Gastrocnemius medialis (tissue), 4 donors: ENCODE measurements at regions not wholly inside any gene's neighbourhood (a gene's known extent, or its start where the extent isn't known, plus 50 kb on each side); places are given as distances from the start of the nearest gene placed in this dataset.

Experiments used
- ATAC-seq, 2 donors: fragments of 150-250 bp; one replicate each; pipeline ENCODE4 v1.9.1; 2016
- DNase-seq, 2 donors: peaks; one replicate each; pipeline ENCODE4 v3.0.0-alpha.2; 2019
- H3K27ac ChIP-seq, 4 donors: fragments of 200-600 bp; sonication (generic); 1 replicate in 1 of 4; 2 replicates in 3 of 4; pipeline ENCODE4 v1.5.1; 2016 to 2018; ENCODE audit warnings: mild to moderate bottlenecking in 2 of 4, moderate library complexity in 1 of 4
- H3K27me3 ChIP-seq, 3 donors: fragments of 200-600 bp; sonication (generic) in 2 of 3; 1 replicate in 1 of 3; 2 replicates in 2 of 3; pipeline versions ENCODE4 v1.5.1 to v1.6.0; 2016 to 2019; ENCODE audit warnings: mild to moderate bottlenecking in 1 of 3, moderate library complexity in 1 of 3
- H3K36me3 ChIP-seq, 2 donors: fragments of 200-600 bp; sonication (generic) in 1 of 2; one replicate each; pipeline ENCODE4 v1.5.1; 2017 to 2018
- H3K4me1 ChIP-seq, 2 donors: fragments of 200-600 bp; sonication (generic) in 1 of 2; one replicate each; pipeline ENCODE4 v1.5.1; 2016 to 2017; ENCODE audit warnings: mild to moderate bottlenecking in 2 of 2
- H3K4me3 ChIP-seq, 4 donors: fragments of 200-600 bp; sonication (generic) in 3 of 4; 1 replicate in 1 of 4; 2 replicates in 3 of 4; pipeline ENCODE4 v1.5.1; 2016 to 2019; ENCODE audit warnings: mild to moderate bottlenecking in 2 of 4
- H3K9me3 ChIP-seq, 3 donors: fragments of 200-600 bp; sonication (generic) in 2 of 3; 1 replicate in 1 of 3; 2 replicates in 2 of 3; pipeline ENCODE4 v1.5.1; 2016 to 2019
- POLR2A ChIP-seq, 2 donors: fragments of 450-650 bp; IDR thresholded peaks; one replicate each; pipeline ENCODE4 v1.6.1; 2017; ENCODE audit warnings: antibody characterized with exemption in 2 of 2, mild to moderate bottlenecking in 2 of 2, moderate library complexity in 2 of 2
- in situ Hi-C, 4 donors: fragments of 200-750 bp; cut with MboI; loops; one replicate each; pipeline versions ENCODE4 v1.15.0 to v1.8.0; 2017; ENCODE audit warnings: low sequenced_read_pairs in 4 of 4
- intact Hi-C: fragments of 100-400 bp; cut with DNase I; formaldehyde crosslinking; loops from one replicate; pipeline ENCODE4 v1.15.1; 2023; ENCODE audit warnings: low total_unique reads
- TF ChIP-seq, protein P1 (sequence below), 5 experiments: fragments of 450-650 bp in 3 of 5; fragments of 200-600 bp in 2 of 5; sonication (generic) in 2 of 5; IDR thresholded peaks in 4 of 5; conservative IDR thresholded peaks in 1 of 5; 1 replicate in 4 of 5; 2 replicates in 1 of 5; pipeline ENCODE4 v1.5.1; 2016 to 2019; ENCODE audit warnings: antibody characterized with exemption in 5 of 5, mild to moderate bottlenecking in 3 of 5, moderate library complexity in 3 of 5

DNA sequence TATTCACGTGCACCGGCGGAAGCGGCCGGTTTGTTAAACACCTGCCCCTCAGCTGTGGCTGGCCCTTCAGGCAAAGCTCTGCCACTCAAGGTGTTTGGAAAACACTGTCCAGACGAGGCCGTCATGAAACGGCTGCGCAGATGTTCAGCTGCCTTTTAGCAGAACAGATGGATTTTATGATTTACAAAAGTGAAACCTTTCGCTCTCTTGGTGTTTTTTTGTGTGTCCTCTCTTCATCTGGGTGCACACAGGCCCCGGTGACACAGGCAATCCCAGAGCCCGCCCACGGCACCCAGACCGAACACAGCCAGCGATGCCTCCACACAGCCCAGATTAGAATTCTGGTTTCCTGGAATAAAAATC, 397.0 kb downstream of the SMOC2 start:
- ATAC-seq, result no peak

GRCh38 chr6:168837254-168838036, 396.5 kb downstream of the SMOC2 start:
- no peak for ATAC-seq
- H3K27me3 ChIP-seq, result no peaks in the 10 kb centered on the region
- H3K4me1 ChIP-seq, result no peaks in the 10 kb centered on the region
- intact Hi-C loops, result loop anchor here (1.0 kb wide), 1 partner anchor 31 kb away; no protein-coding TSS in a partner anchor
- H3K4me3 ChIP-seq, result no peak overlapping the region
- no peak for TF ChIP-seq POLR2A (IDR thresholded peaks at IDR 0.05)
- TF ChIP-seq, protein P1, sequence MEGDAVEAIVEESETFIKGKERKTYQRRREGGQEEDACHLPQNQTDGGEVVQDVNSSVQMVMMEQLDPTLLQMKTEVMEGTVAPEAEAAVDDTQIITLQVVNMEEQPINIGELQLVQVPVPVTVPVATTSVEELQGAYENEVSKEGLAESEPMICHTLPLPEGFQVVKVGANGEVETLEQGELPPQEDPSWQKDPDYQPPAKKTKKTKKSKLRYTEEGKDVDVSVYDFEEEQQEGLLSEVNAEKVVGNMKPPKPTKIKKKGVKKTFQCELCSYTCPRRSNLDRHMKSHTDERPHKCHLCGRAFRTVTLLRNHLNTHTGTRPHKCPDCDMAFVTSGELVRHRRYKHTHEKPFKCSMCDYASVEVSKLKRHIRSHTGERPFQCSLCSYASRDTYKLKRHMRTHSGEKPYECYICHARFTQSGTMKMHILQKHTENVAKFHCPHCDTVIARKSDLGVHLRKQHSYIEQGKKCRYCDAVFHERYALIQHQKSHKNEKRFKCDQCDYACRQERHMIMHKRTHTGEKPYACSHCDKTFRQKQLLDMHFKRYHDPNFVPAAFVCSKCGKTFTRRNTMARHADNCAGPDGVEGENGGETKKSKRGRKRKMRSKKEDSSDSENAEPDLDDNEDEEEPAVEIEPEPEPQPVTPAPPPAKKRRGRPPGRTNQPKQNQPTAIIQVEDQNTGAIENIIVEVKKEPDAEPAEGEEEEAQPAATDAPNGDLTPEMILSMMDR (IDR thresholded peaks at IDR 0.05 in 4 of 5, conservative IDR thresholded peaks at IDR 0.05 in 1 of 5), result no peak
- no peaks in the 10 kb centered on the region for H3K36me3 ChIP-seq
- H3K27ac ChIP-seq, result no peak overlapping the region
- no peaks in the 10 kb centered on the region for H3K9me3 ChIP-seq
- in situ Hi-C loops, result no loop called here
- DNase-seq, result no peak

More for the DNA sequence above, 397.0 kb downstream of the SMOC2 start:
- TF ChIP-seq, protein P1 (IDR thresholded peaks at IDR 0.05 in 4 of 5, conservative IDR thresholded peaks at IDR 0.05 in 1 of 5), result no peak
- TF ChIP-seq POLR2A (IDR thresholded peaks at IDR 0.05), result no peak
- Histone ChIP-seq H3K4me1 (no peaks in the 10 kb centered on the region), H3K27ac (no peak overlapping the region), H3K27me3 (no peaks in the 10 kb centered on the region), H3K9me3 (no peaks in the 10 kb centered on the region), H3K4me3 (no peak overlapping the region), H3K36me3 (no peaks in the 10 kb centered on the region)
- no peak for DNase-seq
- intact Hi-C loops, result no loop called here
- in situ Hi-C loops, result no loop called here

GRCh38 chr6:168835991-168836390, 395.0 kb downstream of the SMOC2 start:
- H3K36me3 ChIP-seq, result no peaks in the 10 kb centered on the region
- in situ Hi-C loops (no loop called here), intact Hi-C loops (no loop called here)
- TF ChIP-seq POLR2A (IDR thresholded peaks at IDR 0.05), result no peak
- TF ChIP-seq, protein P1 (IDR thresholded peaks at IDR 0.05 in 4 of 5, conservative IDR thresholded peaks at IDR 0.05 in 1 of 5), result no peak
- H3K27ac ChIP-seq, result no peak overlapping the region
- no peaks in the 10 kb centered on the region for H3K27me3 ChIP-seq
- ATAC-seq, result no peak
- H3K4me3 ChIP-seq, result no peak overlapping the region
- no peaks in the 10 kb centered on the region for H3K4me1 ChIP-seq
- DNase-seq, result no peak
- H3K9me3 ChIP-seq, result no peaks in the 10 kb centered on the region

DNA sequence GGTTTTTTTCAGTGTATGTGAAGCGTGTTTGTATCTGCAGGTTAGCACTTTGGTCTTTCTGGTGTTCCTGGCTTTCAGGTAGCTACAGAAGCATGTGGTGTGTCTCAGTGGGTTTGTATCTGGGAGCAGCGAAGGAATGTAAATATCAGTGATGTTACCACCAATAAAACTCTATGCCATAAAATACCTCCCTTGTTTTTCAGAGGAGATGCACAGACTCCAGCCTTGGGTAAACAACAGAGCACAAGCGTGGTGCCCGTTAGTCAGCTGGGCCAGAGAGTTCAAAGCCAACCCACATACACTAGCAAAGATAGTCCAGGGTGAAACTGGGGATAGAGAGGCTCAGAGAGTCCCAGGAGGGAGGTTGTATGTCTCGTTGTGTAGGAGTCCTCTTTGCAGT, 393.8 kb downstream of the SMOC2 start:
- Histone ChIP-seq H3K27ac (no peak overlapping the region), H3K4me1 (no peaks in the 10 kb centered on the region), H3K27me3 (no peaks in the 10 kb centered on the region), H3K9me3 (no peaks in the 10 kb centered on the region), H3K36me3 (no peaks in the 10 kb centered on the region), H3K4me3 (no peak overlapping the region)
- no peak for DNase-seq
- in situ Hi-C loops, result no loop called here
- ATAC-seq, result no peak
- intact Hi-C loops, result no loop called here
- TF ChIP-seq, protein P1 (IDR thresholded peaks at IDR 0.05 in 4 of 5, conservative IDR thresholded peaks at IDR 0.05 in 1 of 5), result no peak
- TF ChIP-seq POLR2A (IDR thresholded peaks at IDR 0.05), result no peak
